ENCODE measurements at regions not wholly inside any gene's neighbourhood (a gene's known extent, or its start where the extent isn't known, plus 50 kb on each side); places are given as distances from the start of the nearest gene placed in this dataset.
"Not testable (repeated sequence)": the region's sequence is repeated elsewhere in the genome, so short reads cannot be mapped to it uniquely, and the experiment has no call there.

GRCh38 chr20:4325548-4326187 lies 76.6 kb upstream of the ADRA1D start:
- no peak for DNase-seq (ENCODE audit: low read depth)
- H3K4me3 ChIP-seq (ENCODE audit: low read depth, low read length), result no peak overlapping the region
- TF ChIP-seq CTCF (IDR thresholded peaks at IDR 0.05; ENCODE audit: low read depth, low read length, missing control alignments), result no peak

GRCh38 chr20:4324611-4325243 lies 75.6 kb upstream of the ADRA1D start:
- H3K4me3 ChIP-seq (ENCODE audit: low read depth, low read length), result no peak overlapping the region
- DNase-seq (ENCODE audit: low read depth), result no peak
- TF ChIP-seq CTCF (IDR thresholded peaks at IDR 0.05; ENCODE audit: low read depth, low read length, missing control alignments), result no peak

GRCh38 chr20:4322499-4322898 lies 73.4 kb upstream of the ADRA1D start:
- no peak for DNase-seq (ENCODE audit: low read depth)
- no peak for TF ChIP-seq CTCF (IDR thresholded peaks at IDR 0.05; ENCODE audit: low read depth, low read length, missing control alignments)
- no peak overlapping the region for H3K4me3 ChIP-seq (ENCODE audit: low read depth, low read length)

GRCh38 chr20:4320291-4320690 lies 71.2 kb upstream of the ADRA1D start:
- no peak overlapping the region for H3K4me3 ChIP-seq (ENCODE audit: low read depth, low read length)
- TF ChIP-seq CTCF (IDR thresholded peaks at IDR 0.05; ENCODE audit: low read depth, low read length, missing control alignments), result no peak
- no peak for DNase-seq (ENCODE audit: low read depth)

- no peak for DNase-seq (ENCODE audit: low read depth)
- H3K4me3 ChIP-seq (ENCODE audit: low read depth, low read length), result no peak overlapping the region
- no peak for TF ChIP-seq CTCF (IDR thresholded peaks at IDR 0.05; ENCODE audit: low read depth, low read length, missing control alignments)
Measured at GRCh38 chr20:4318891-4319290, 69.8 kb upstream of the ADRA1D start.

- not testable (repeated sequence) for H3K4me3 ChIP-seq (ENCODE audit: low read depth, low read length); DNase-seq (ENCODE audit: low read depth)
Measured at GRCh38 chr20:4310616-4311015, 61.5 kb upstream of the ADRA1D start.

GRCh38 chr20:4306206-4306605 lies 57.1 kb upstream of the ADRA1D start:
- H3K4me3 ChIP-seq (ENCODE audit: low read depth, low read length), result no peak overlapping the region

More at GRCh38 chr20:4306206-4306605, 57.1 kb upstream of the ADRA1D start:
- no peak for TF ChIP-seq CTCF (IDR thresholded peaks at IDR 0.05; ENCODE audit: low read depth, low read length, missing control alignments)
- DNase-seq (ENCODE audit: low read depth), result no peak
